NB4 (cell line): ENCODE measurements at regions not wholly inside any gene's neighbourhood (a gene's known extent, or its start where the extent isn't known, plus 50 kb on each side); places are given as distances from the start of the nearest gene placed in this dataset.

Experiments used
- POLR2A ChIP-seq: IDR thresholded peaks from 2 replicates; pipeline ENCODE4 v1.6.1; 2011; ENCODE audit warnings: mild to moderate bottlenecking; ENCODE audit not compliant: insufficient read length; ENCODE audit errors: extremely low read depth
- TF ChIP-seq, protein P1 (sequence below): IDR thresholded peaks from one replicate; pipeline ENCODE4 v1.5.1; 2012; ENCODE audit warnings: low read depth, low read length

DNA sequence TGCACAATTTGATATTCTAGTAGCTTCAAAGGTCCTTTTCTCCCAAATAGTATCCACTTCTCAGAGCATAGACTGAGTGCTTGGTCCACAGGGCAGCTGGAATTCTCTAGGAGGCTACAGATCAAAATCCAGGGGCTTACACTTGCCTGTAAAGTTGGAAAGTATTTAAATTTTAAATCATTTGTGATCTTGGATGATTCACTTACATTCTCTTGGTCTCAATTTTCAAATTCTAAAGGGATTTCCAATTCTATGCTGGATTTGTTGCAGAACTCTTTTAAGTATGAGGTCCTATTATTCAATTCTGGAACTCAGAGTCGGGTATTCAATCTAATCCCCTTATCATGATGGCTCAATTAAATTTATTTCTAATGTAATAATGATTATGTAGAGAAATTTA, 492.3 kb downstream of the NYAP2 start:
- TF ChIP-seq, protein P1, sequence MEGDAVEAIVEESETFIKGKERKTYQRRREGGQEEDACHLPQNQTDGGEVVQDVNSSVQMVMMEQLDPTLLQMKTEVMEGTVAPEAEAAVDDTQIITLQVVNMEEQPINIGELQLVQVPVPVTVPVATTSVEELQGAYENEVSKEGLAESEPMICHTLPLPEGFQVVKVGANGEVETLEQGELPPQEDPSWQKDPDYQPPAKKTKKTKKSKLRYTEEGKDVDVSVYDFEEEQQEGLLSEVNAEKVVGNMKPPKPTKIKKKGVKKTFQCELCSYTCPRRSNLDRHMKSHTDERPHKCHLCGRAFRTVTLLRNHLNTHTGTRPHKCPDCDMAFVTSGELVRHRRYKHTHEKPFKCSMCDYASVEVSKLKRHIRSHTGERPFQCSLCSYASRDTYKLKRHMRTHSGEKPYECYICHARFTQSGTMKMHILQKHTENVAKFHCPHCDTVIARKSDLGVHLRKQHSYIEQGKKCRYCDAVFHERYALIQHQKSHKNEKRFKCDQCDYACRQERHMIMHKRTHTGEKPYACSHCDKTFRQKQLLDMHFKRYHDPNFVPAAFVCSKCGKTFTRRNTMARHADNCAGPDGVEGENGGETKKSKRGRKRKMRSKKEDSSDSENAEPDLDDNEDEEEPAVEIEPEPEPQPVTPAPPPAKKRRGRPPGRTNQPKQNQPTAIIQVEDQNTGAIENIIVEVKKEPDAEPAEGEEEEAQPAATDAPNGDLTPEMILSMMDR: no peak
- no peak for TF ChIP-seq POLR2A
